Astrocyte of the spinal cord (primary cell): ENCODE measurements at regions not wholly inside any gene's neighbourhood (a gene's known extent, or its start where the extent isn't known, plus 50 kb on each side); places are given as distances from the start of the nearest gene placed in this dataset.

Experiments used
- DNase-seq: peaks from one replicate; pipeline ENCODE4 v3.0.0; 2011; ENCODE audit warnings: low read depth, low spot score
- H3K4me3 ChIP-seq: 2 replicates; pipeline ENCODE4 v1.5.1; 2011; ENCODE audit warnings: low read depth, mild to moderate bottlenecking, low read length, moderate library complexity
- in situ Hi-C: cut with HindIII; loops from 2 replicates; pipeline ENCODE4 v1.10.0; 2017; ENCODE audit warnings: low sequenced_read_pairs
- TF ChIP-seq, protein P1 (sequence below): IDR thresholded peaks from 2 replicates; pipeline ENCODE4 v1.5.1; 2012; ENCODE audit warnings: low read depth, mild to moderate bottlenecking, low read length, inconsistent platforms

- TF ChIP-seq, protein P1, sequence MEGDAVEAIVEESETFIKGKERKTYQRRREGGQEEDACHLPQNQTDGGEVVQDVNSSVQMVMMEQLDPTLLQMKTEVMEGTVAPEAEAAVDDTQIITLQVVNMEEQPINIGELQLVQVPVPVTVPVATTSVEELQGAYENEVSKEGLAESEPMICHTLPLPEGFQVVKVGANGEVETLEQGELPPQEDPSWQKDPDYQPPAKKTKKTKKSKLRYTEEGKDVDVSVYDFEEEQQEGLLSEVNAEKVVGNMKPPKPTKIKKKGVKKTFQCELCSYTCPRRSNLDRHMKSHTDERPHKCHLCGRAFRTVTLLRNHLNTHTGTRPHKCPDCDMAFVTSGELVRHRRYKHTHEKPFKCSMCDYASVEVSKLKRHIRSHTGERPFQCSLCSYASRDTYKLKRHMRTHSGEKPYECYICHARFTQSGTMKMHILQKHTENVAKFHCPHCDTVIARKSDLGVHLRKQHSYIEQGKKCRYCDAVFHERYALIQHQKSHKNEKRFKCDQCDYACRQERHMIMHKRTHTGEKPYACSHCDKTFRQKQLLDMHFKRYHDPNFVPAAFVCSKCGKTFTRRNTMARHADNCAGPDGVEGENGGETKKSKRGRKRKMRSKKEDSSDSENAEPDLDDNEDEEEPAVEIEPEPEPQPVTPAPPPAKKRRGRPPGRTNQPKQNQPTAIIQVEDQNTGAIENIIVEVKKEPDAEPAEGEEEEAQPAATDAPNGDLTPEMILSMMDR: no peak
- DNase-seq: no peak
- H3K4me3 ChIP-seq: no peak overlapping the region
- in situ Hi-C loops: no loop called here
These were observed 258.6 kb upstream of the GRM7 start for GRCh38 chr3:6602329-6602728.

DNA sequence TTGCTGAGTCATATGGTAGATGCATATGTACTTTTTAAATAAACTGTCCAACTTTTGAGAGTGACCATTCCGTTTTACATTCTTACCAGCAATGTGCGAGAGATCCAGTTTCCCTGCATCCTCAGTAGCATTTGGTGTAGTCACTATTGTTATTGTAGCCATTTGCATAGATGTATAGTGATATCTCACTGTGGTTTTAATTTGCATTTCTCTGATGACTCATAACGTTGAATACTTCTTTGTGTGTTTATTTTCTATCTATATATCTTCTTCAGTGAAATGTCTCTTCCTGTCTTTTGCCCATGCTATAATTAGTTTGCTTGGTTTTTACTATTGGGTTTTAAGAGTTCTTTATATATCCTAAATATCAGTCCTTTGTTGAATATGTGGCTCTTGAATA is 255.7 kb upstream of the GRM7 start:
- DNase-seq: peak; percentile 12
- H3K4me3 ChIP-seq: no peak overlapping the region
- in situ Hi-C loops: no loop called here
- TF ChIP-seq, protein P1: no peak

DNA sequence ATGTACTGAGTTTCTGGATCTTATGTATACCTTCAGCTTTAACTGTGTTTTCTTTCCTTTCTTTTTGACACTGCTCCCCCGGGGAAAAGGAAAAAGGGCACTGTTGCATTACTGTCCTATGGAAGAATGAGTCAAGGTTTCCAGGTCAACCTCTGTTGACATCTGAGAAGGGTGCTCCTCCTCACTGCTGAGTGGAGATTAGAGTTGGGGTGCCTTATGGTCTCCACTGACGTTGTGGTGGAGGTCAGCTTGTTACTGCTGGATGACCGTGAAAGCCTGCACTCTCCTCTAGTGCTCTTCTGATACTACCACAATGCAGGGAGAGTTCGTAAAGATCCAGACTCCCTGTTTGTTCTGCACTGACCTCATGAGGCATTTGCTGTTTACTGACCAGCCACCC is 252.1 kb upstream of the GRM7 start:
- H3K4me3 ChIP-seq: no peak overlapping the region
- in situ Hi-C loops: no loop called here
- TF ChIP-seq, protein P1: no peak
- no peak for DNase-seq

GRCh38 chr3:6612034-6612616 is 248.8 kb upstream of the GRM7 start:
- in situ Hi-C loops: no loop called here
- no peak overlapping the region for H3K4me3 ChIP-seq
- TF ChIP-seq, protein P1: no peak
- no peak for DNase-seq

DNA sequence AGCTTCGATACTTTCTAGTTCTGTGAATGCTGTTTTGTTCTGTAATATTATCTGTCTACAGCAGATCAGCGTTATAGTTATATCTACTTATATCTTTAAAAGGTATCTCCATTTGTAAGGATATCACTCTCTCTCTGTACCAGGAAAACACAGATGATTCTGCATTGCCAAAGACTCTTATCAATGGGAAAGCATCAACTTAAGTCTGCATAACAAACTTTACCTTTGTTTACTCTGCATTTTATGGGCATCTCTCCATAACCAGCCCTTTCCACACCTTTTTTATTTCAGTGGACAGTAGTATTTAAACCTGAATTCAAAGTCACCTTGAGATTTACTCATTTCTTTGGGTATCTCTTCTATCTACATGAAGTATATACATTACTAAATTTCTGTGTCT is 238.7 kb upstream of the GRM7 start:
- H3K4me3 ChIP-seq: no peak overlapping the region
- TF ChIP-seq, protein P1: no peak
- in situ Hi-C loops: no loop called here
- DNase-seq: no peak

DNA sequence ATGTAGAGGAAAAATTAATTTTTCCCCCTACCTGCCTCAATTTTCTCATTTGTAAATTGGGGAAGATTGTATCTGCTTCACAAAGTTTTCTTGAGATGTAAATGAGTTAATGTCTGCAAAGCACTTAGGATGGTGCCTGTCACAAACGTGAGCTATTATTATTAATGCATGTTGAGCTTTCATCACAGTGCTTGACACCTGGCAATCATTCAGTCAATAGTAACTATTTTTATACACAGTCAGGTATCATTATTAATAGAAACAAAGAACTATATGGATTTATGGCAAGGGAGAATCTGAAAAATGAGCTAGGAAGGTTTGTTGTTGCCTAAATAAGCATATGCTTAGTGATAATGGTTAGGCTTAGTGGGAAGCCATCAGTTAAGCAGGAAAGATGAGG is 238.2 kb upstream of the GRM7 start:
- no peak for DNase-seq
- in situ Hi-C loops: no loop called here

More for the DNA sequence above, 238.2 kb upstream of the GRM7 start:
- TF ChIP-seq, protein P1: no peak
- H3K4me3 ChIP-seq: no peak overlapping the region
